GM12864 (cell line): ENCODE measurements at regions not wholly inside any gene's neighbourhood (a gene's known extent, or its start where the extent isn't known, plus 50 kb on each side); places are given as distances from the start of the nearest gene placed in this dataset.

Source experiments
- DNase-seq: peaks from one replicate; pipeline ENCODE4 v3.0.0-alpha.2; 2011; ENCODE audit warnings: low read depth
- H3K4me3 ChIP-seq: 2 replicates; pipeline ENCODE4 v1.5.1; 2011; ENCODE audit warnings: mild to moderate bottlenecking, low read depth, low read length, control low read depth
- TF ChIP-seq, protein P1 (sequence below): IDR thresholded peaks from 2 replicates; pipeline ENCODE4 v1.5.1; 2011; ENCODE audit warnings: low read depth, mild to moderate bottlenecking, moderate library complexity, low read length, control low read depth, inconsistent platforms; ENCODE audit errors: missing control alignments

DNA sequence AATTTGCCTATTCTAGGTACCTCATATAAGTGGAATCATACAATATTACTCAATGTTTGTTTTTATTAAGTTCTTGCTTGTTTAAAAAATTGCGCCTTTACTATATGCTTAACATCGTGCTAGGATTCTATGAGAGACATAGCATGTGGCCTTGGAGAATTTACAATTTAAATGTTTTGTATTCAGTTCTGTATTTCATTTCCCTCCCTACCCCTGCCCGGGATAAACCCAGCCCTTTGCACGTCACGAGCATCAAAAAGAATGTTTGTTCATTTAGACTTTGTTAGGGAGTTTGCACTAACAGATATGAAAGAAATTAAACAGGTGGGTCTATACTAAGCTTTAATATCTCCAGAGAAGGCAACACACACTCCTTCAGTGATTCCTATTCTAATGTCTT is 75.7 kb downstream of the C18orf54 start:
- TF ChIP-seq, protein P1, sequence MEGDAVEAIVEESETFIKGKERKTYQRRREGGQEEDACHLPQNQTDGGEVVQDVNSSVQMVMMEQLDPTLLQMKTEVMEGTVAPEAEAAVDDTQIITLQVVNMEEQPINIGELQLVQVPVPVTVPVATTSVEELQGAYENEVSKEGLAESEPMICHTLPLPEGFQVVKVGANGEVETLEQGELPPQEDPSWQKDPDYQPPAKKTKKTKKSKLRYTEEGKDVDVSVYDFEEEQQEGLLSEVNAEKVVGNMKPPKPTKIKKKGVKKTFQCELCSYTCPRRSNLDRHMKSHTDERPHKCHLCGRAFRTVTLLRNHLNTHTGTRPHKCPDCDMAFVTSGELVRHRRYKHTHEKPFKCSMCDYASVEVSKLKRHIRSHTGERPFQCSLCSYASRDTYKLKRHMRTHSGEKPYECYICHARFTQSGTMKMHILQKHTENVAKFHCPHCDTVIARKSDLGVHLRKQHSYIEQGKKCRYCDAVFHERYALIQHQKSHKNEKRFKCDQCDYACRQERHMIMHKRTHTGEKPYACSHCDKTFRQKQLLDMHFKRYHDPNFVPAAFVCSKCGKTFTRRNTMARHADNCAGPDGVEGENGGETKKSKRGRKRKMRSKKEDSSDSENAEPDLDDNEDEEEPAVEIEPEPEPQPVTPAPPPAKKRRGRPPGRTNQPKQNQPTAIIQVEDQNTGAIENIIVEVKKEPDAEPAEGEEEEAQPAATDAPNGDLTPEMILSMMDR, result no peak
- DNase-seq, result no peak
- no peak overlapping the region for H3K4me3 ChIP-seq

DNA sequence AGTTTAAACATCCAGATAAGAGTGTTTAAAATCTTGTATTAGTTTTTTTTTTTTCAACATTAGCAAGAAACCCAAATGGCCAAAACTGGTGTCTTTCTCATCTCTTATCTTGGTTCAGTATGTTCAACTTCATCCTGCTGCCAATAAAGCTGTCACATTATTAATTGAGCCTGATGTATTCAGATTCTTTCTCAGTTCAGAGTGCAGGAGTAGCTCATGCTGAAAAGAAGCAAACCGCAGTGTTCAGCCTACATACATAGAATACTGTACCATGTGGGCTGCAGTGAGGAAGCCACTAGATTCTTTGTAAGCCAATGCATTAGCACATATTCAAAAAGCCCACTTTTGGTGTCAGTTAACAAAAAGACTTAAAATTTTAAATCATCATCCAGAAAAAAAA is 76.2 kb downstream of the C18orf54 start:
- TF ChIP-seq, protein P1, result no peak

DNA sequence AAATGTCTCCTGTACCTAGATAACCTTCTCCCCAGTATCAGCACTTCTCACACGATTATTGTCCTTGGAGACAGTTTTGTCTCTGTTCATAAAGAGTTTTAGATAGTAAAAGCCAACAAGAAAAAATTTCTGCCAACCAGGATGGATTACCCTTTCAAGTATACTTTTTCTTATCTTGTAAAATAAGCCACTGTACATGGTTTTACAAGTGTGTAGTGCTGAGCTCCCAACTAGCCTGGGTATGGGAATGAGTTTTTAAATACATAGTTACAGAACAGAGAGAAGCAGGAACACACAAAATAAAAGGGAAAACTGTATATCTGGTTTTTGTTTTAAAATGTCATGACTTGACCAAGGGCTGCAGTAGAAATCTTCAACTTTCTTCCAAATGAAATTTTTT is 76.7 kb downstream of the C18orf54 start:
- H3K4me3 ChIP-seq, result no peak overlapping the region
- TF ChIP-seq, protein P1, result no peak
- DNase-seq, result no peak

More for the DNA sequence above, 76.2 kb downstream of the C18orf54 start:
- no peak for DNase-seq
- no peak overlapping the region for H3K4me3 ChIP-seq

DNA sequence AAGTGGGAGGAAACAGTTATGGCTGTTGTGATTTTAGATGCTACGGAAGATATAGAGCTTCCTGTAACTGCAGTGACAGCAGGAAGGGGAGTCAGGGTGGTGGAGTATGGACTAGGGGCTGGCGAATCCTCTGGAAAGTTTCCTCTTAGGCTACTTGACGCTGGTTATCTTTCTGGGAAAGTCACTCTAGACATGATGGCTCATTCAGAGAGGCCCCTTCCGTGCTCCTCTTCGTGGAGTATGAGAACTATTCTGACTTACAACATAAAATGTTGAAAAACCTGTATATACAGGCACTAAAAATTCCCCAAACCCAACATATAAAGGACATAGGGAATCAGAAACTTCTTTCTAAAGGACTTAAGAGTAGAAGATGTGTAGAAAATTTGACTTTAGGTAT is 78.8 kb downstream of the C18orf54 start:
- no peak for DNase-seq

DNA sequence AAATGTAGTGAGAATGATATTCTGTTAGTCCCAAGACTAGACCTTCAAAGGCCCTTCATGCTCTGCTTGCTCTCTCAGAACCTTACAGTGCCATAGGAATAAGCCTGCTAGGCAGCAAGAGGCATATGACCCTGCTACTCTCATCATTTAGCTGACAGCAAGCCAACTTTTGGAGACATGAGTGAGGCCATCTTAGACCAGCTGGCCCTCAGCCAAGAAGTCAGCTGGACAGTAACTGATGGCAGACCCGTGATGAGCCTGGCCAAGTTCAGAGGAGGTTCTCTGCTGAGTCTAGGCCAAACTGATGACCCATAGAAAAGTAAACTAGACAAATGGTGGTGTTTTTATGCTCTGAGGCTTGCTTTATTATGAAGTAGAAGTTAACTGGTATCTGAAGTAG is 82.6 kb downstream of the C18orf54 start:
- TF ChIP-seq, protein P1, result no peak
- no peak overlapping the region for H3K4me3 ChIP-seq
- no peak for DNase-seq

More for the DNA sequence above, 78.8 kb downstream of the C18orf54 start:
- no peak overlapping the region for H3K4me3 ChIP-seq
- TF ChIP-seq, protein P1, result no peak

DNA sequence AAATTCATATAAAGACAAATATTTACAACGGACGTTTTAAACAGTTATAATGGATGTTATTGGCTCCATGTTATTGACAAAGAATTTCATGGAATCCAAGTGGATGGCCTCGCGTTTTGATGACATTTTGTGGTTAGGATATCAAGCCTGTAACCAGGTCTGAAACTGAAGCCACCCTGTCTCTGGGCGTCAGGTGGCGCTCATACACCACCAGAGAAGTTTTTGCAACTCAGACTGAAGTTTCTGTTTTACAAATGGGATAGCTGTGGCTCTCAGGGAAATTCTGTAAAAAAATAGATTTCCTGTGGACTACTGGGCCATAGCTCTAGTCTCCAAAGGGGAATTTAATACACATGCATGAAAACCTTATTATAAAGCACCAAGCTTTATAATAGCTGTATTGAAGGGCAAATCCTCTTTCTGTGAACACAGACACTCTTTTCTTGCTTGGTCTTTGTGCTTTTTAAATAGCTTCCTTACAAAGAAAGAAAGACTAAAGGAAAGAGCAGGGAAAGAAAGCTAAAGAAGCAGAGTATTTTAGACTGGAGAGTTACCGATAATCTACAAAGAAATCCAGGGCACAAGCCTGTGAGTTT is 86.7 kb downstream of the C18orf54 start:
- H3K4me3 ChIP-seq, result no peak overlapping the region
- no peak for DNase-seq
- TF ChIP-seq, protein P1, result peak; percentile 75

DNA sequence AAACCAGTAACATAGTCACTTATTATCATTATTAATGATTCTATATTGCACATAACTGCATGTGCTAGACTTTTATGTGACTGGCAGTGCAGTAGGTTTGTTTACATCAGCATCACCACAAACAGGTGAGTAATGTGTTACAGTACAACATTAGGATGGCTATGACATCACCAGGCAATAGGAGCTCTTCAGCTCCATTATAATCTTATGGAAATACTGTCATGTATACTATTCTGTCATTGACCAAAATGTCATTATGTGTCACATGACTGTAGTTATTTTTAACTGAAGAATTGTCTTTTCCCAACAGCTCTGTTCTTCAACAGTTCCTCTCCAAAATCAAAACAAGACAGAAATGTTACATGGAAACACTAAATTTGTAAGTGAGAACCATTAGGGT is 96.3 kb downstream of the C18orf54 start:
- no peak overlapping the region for H3K4me3 ChIP-seq
- TF ChIP-seq, protein P1, result no peak
- DNase-seq, result no peak
